ENCODE measurements at regions not wholly inside any gene's neighbourhood (a gene's known extent, or its start where the extent isn't known, plus 50 kb on each side); places are given as distances from the start of the nearest gene placed in this dataset.

GRCh38 chr5:133830911-133831310, 137.5 kb downstream of the C5orf15 start:
- DNase-seq (ENCODE audit: low read depth, low spot score) = no peak

- DNase-seq (ENCODE audit: low read depth, low spot score) = no peak
These were observed 138.1 kb downstream of the C5orf15 start for GRCh38 chr5:133830281-133830680.

DNA sequence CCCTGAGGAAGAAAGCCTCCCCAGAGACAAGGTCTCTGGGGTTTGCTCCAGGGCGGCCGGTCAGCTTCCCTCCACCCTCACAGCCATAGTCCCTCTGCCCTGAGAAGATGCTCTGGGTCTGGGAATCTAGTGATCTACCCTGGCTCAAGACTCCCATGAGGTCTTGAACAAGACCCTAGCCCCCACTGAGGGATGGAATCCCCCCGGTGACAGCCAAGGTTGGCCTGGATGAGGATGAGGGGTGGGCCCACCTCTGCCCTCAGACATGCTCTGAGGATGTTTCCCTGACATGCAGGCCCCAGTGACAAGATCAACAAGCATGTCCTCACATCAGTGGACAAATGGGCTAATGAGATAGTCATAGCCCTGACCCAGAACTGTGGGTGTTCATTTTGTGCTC, 138.6 kb downstream of the C5orf15 start:
- DNase-seq (ENCODE audit: low read depth, low spot score) = no peak

- DNase-seq (ENCODE audit: low read depth, low spot score) = no peak
These were observed 139.7 kb downstream of the C5orf15 start for GRCh38 chr5:133828722-133829121.

DNA sequence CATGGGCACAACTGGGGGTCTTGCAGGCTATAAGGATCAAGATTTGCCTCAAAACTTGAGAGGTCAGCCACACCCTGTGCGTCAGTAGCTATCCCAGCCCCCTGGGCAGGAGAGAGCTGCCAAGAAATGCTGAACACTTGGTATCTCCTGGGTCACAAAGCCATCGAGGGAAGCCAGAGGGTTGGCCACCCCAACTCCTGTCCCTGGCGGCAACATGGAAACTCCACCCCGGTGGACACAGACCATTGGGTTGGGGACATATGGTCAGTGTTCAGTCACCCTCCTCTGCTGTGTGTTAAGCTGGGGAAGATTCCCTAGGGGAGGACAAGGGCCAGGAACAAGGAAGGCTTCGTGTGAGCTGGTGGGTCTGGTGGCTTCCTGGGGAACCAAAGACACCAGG, 140.6 kb downstream of the C5orf15 start:
- DNase-seq (ENCODE audit: low read depth, low spot score) = no peak

- DNase-seq (ENCODE audit: low read depth, low spot score) = no peak
These were observed 141.4 kb downstream of the C5orf15 start for GRCh38 chr5:133827011-133827410.

DNA sequence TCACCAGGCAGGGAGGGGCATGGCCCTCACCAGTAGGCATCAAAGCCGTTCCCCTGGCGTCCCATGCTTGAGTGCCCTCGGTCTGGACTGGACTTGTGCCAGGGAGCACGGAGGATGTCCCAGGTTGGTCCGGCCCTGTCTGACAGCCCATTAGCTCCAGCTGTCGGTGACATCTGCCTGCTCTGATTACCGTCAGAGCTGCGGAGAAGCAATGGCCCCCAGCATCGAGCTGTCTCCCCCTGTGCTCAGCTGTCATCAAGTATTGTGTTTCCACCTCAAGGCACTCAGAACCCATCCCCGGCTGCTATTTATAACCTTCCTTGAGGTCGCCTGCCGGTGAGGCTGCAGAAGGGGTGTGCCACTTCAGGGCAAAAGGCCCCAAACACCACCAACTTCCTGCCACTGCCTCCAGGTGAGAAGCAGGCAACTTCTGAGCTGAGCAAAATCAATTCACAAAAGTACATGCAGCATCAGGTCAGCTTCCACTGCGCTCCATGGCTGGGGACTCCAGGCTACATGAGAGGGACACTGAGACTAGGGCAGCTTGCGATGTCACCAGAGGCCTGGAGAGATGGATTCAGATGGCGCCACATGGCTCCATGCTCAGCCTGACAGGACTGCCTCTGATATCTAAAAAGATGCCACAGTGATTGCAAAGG, 142.7 kb downstream of the C5orf15 start:
- DNase-seq (ENCODE audit: low read depth, low spot score) = no peak

DNA sequence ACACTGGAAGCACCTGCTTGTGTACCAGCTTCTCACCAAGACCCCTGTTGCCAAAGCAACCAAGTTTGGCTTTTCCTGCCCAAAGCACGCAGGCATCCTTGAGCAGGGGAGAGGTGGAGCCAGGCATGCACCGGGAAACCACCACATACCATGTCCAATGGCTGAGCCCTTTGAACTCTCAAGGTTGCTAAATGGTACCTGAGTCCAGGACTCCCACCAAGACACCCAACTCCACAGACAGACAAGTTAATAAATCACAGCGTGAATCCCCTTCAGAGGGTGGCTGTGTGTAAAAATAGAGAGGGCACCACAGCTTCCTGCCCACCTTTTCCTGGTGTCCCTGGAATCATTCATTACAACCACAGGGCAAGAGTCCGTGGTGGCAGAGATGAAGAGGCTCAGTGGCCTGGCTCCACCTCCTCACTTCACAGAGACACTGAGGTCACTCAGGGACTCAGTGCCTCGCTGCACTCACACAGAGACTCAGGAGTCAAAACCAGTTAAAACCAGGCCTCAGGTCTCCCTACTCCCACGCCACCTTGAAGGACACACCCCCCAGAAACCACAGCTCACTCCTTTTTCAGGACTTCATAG, 143.7 kb downstream of the C5orf15 start:
- no peak for DNase-seq (ENCODE audit: low read depth, low spot score)

DNA sequence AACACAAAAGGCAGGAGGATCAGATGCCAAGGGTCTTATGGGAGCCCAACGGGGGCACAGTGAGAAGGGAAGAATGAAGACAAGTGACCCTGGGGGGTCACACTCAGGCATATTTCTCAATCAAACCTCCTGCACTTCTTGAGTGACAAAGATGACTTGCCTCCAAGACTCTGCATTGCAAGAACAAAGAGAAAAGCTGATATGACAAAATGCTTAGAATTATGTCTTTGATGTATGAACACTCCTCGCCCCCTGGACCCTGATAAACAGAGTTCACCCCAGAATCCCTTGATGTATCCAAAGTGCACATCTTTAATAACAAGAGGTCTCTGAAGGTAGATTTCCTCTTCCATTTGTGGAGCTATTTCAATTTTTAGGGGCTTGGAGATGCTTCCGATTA, 146.5 kb downstream of the C5orf15 start:
- no peak for DNase-seq (ENCODE audit: low read depth, low spot score)

DNA sequence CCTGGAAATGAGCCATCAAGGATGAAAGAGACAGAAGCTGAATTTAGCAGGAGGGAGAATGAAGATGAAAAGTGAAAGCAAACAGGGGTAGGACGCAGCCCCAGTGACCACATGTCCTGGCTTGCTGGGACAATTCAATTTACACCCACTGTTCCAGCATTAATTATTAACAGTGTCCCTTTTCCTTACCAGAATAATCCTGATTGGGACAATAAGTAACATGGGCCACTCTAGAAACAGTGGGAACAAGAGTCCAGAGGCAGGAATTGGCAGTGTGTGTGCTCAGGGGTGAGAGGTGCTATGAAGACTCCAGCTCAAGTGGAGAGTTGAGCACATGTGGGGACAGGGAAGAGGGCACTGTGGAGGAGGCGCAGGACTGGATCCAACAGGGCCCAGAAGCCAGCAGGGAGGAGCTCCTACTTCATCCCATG, 147.1 kb downstream of the C5orf15 start:
- DNase-seq (ENCODE audit: low read depth, low spot score) = no peak

DNA sequence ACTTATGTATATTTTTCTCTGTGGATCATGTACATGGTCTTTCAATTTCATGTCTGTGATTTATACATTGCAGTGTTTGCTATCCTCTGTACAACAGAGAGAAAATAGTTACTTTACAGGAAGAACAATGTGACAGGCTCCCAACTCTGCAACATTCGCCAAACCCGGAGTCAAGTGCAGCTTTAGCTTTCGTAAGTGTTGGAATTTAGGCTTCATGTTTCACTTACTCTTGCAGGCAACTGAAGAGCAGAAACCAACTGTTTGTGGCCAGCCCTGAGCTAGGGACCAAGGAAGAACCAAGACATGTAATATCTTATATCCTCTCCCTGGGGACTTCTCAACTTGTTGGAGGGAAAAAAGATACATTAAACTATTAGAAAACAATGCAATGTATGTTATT, 147.9 kb downstream of the C5orf15 start:
- DNase-seq (ENCODE audit: low read depth, low spot score) = no peak

GRCh38 chr5:133819977-133820471, 148.4 kb downstream of the C5orf15 start:
- DNase-seq (ENCODE audit: low read depth, low spot score) = no peak

DNA sequence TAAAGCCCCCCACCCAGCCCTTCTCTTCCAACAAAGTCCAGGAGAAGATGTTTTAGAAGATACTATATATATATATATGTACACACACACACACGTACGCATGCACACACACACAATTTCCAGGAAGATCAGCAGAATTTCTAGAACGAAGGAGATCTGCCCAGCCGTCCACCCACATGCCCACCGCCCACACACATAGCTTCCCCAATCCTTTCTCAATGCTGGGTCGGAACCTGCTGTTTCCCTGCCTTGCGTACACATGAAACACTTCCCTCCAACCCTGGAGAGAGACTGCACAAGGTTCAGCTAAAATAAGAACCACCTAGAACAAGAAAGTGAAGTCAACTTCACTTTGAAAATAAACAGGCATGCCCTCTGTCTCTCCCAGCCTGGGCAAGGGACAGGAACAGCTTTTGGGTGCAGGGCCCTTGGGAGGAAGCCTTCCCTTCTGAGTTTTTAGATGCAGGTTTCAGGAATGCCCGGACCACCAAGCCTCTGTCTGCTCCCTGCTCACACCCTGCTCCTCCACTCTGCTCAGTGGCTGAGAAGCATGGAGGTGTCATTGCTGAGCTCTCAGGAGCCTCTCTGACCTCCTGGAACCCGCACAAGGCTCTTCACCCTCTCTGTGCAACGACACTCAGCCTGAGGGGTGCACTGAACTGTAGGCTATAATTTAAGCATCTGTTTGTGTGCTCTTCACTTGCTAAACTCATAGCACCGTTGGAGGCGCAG, 149.4 kb downstream of the C5orf15 start:
- no peak for DNase-seq (ENCODE audit: low read depth, low spot score)

DNA sequence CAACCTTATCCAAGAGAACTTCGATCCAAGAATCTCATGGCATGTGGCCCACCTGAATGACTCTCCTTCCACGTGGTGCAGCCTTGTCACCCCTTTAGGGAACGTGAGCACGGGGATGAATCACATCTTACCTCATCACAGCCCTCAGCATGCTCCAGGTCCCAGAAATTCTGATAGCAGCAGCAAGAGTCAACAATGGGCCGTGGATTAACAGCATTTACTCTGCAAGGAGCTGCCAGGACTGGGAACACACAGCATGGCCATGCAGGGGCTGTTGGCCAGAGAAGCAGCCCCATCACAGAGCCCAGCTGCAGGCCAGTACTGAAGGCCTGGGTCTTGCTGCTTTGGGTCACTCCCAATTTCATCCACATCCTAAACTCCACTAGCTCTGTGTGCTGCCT, 150.4 kb downstream of the C5orf15 start:
- DNase-seq (ENCODE audit: low read depth, low spot score) = no peak

GRCh38 chr5:133817456-133817855, 151.0 kb downstream of the C5orf15 start:
- no peak for DNase-seq (ENCODE audit: low read depth, low spot score)

DNA sequence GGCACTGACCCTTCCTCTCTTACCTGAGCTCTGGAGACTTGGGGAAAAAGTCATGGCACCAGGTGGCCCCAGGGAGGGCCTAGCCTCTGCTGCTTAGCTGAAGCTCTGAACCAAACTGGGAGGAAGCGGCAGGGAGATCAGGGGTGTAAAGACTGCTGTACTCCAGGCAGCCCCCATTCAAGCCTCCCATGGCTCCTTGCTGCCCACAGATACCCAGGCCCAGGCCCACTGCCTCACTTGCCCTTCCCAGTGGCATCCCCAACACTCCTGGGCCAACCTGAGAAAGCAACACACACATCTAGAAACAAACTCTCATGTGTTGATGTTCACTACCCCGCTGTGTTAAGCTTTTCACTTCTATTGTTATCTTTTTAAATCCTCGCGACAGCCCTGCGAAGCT, 151.6 kb downstream of the C5orf15 start:
- no peak for DNase-seq (ENCODE audit: low read depth, low spot score)

GRCh38 chr5:133814152-133814551, 154.3 kb downstream of the C5orf15 start:
- DNase-seq (ENCODE audit: low read depth, low spot score) = no peak

GRCh38 chr5:133811168-133811567, 157.3 kb downstream of the C5orf15 start:
- DNase-seq (ENCODE audit: low read depth, low spot score) = no peak

GRCh38 chr5:133809801-133810200, 158.6 kb downstream of the C5orf15 start:
- DNase-seq (ENCODE audit: low read depth, low spot score) = no peak

- DNase-seq (ENCODE audit: low read depth, low spot score) = no peak
These were observed 161.1 kb downstream of the C5orf15 start for GRCh38 chr5:133807348-133807747.

DNA sequence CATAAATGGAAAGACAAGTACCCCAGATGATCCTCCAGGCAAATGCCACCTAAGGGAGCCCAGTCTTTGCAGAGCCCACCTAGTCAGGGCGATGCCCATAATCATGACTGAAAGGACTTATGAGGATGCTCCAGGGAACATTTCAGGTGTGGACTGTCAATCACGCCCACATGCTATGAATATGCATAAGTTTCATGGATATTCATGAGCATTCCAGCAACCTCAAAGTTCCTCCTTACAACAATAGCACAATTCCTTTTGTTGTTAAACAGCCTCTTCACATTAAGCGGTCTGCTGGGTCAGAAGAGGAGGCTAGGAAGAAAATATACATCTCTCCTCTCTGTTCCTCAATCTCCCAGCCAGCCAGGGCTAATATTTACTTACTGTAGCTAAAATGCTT, 161.6 kb downstream of the C5orf15 start:
- no peak for DNase-seq (ENCODE audit: low read depth, low spot score)

- DNase-seq (ENCODE audit: low read depth, low spot score) = no peak
These were observed 166.3 kb downstream of the C5orf15 start for GRCh38 chr5:133801955-133802751.
